ENCODE measurements at regions not wholly inside any gene's neighbourhood (a gene's known extent, or its start where the extent isn't known, plus 50 kb on each side); places are given as distances from the start of the nearest gene placed in this dataset.

- peaks cover 6% of the 10 kb centered on the region for H3K4me1 ChIP-seq
- no peak overlapping the region for H3K27ac ChIP-seq
- no peaks in the 10 kb centered on the region for H3K36me3 ChIP-seq (ENCODE audit: low read depth, missing control alignments)
- peak; percentile 31 for DNase-seq
- H3K9me3 ChIP-seq = no peaks in the 10 kb centered on the region
- 62 to 73% methylated on average over 12 to 13 of the region's 13 CpGs for WGBS, 2 donors
- peak overlapping the region in 1 of 2 donors; percentile 41 for H3K4me3 ChIP-seq
- TF ChIP-seq CTCF (IDR thresholded peaks at IDR 0.05) (no peak), POLR2A (IDR thresholded peaks at IDR 0.05) (no peak)
- H3K27me3 ChIP-seq = no peaks in the 10 kb centered on the region
- intact Hi-C loops (cut with DNase I; ENCODE audit: low total_unique reads) = no loop called here
Observed at GRCh38 chr6:76810286-76810685, 653.0 kb downstream of the HTR1B start.

GRCh38 chr6:76803038-76803580, 660.2 kb downstream of the HTR1B start:
- Histone ChIP-seq H3K4me3 (no peak overlapping the region), H3K36me3 (ENCODE audit: low read depth, missing control alignments) (no peaks in the 10 kb centered on the region), H3K4me1 (no peaks in the 10 kb centered on the region), H3K27me3 (no peaks in the 10 kb centered on the region), H3K27ac (no peak overlapping the region), H3K9me3 (no peaks in the 10 kb centered on the region)
- TF ChIP-seq CTCF (IDR thresholded peaks at IDR 0.05) (no peak), POLR2A (IDR thresholded peaks at IDR 0.05) (no peak)
- intact Hi-C loops (cut with DNase I; ENCODE audit: low total_unique reads) = no loop called here
- DNase-seq = no peak
- 80 to 94% methylated on average over 1 to 5 of the region's 5 CpGs for WGBS, 2 donors

- H3K27me3 ChIP-seq = no peaks in the 10 kb centered on the region
- no peak overlapping the region for H3K4me3 ChIP-seq
- intact Hi-C loops (cut with DNase I; ENCODE audit: low total_unique reads) = no loop called here
- no peak for DNase-seq
- TF ChIP-seq CTCF (IDR thresholded peaks at IDR 0.05) = no peak
- TF ChIP-seq POLR2A (IDR thresholded peaks at IDR 0.05) = no peak
- 74 to 80% methylated on average over 1 of the region's 1 CpG for WGBS, 2 donors
- H3K36me3 ChIP-seq (ENCODE audit: low read depth, missing control alignments) = no peaks in the 10 kb centered on the region
- H3K27ac ChIP-seq = no peak overlapping the region
- no peaks in the 10 kb centered on the region for H3K9me3 ChIP-seq
- H3K4me1 ChIP-seq = no peaks in the 10 kb centered on the region
Observed at GRCh38 chr6:76792394-76792793, 670.9 kb downstream of the HTR1B start.

- H3K4me3 ChIP-seq = no peak overlapping the region
- no peaks in the 10 kb centered on the region for H3K4me1 ChIP-seq
- intact Hi-C loops (cut with DNase I; ENCODE audit: low total_unique reads) = no loop called here
- TF ChIP-seq POLR2A (IDR thresholded peaks at IDR 0.05) = no peak
- no peak for TF ChIP-seq CTCF (IDR thresholded peaks at IDR 0.05)
- no peaks in the 10 kb centered on the region for H3K27me3 ChIP-seq
- DNase-seq = no peak
- no peaks in the 10 kb centered on the region for H3K9me3 ChIP-seq
- H3K27ac ChIP-seq = no peak overlapping the region
- no peaks in the 10 kb centered on the region for H3K36me3 ChIP-seq (ENCODE audit: low read depth, missing control alignments)
Observed at GRCh38 chr6:76790881-76791280, 672.4 kb downstream of the HTR1B start.

GRCh38 chr6:76790045-76790796, 673.1 kb downstream of the HTR1B start:
- no peak for TF ChIP-seq POLR2A (IDR thresholded peaks at IDR 0.05)
- TF ChIP-seq CTCF (IDR thresholded peaks at IDR 0.05) = no peak
- no peak for DNase-seq
- Histone ChIP-seq H3K4me1 (no peaks in the 10 kb centered on the region), H3K4me3 (no peak overlapping the region), H3K27me3 (no peaks in the 10 kb centered on the region), H3K27ac (no peak overlapping the region), H3K9me3 (no peaks in the 10 kb centered on the region), H3K36me3 (ENCODE audit: low read depth, missing control alignments) (no peaks in the 10 kb centered on the region)
- intact Hi-C loops (cut with DNase I; ENCODE audit: low total_unique reads) = no loop called here
- WGBS, 2 donors = 67 to 82% methylated on average over 4 of the region's 4 CpGs
